ENCODE measurements at regions not wholly inside any gene's neighbourhood (a gene's known extent, or its start where the extent isn't known, plus 50 kb on each side); places are given as distances from the start of the nearest gene placed in this dataset.

- no peak overlapping the region for H3K9ac ChIP-seq
- H3K9me3 ChIP-seq (ENCODE audit: control insufficient read depth, low read length), result no peaks in the 10 kb centered on the region
- H3K36me3 ChIP-seq (ENCODE audit: control insufficient read depth, insufficient read depth, low read length), result no peaks in the 10 kb centered on the region
- no peak overlapping the region for H3K4me3 ChIP-seq (ENCODE audit: low read depth, low read length)
- H3K27ac ChIP-seq, result no peak overlapping the region
- H3K4me1 ChIP-seq, result no peaks in the 10 kb centered on the region
- H3K27me3 ChIP-seq (ENCODE audit: control insufficient read depth, insufficient read depth, low read length), result no peaks in the 10 kb centered on the region
- TF ChIP-seq CTCF (IDR thresholded peaks at IDR 0.05), result no peak
- H3K4me2 ChIP-seq (ENCODE audit: low read length), result no peak overlapping the region
- H2AFZ ChIP-seq, result no peak overlapping the region
- no peaks in the 10 kb centered on the region for H3K79me2 ChIP-seq
Measured at GRCh38 chr2:67258831-67259230, 138.3 kb upstream of the ETAA1 start.

- H3K79me2 ChIP-seq, result no peaks in the 10 kb centered on the region
- H2AFZ ChIP-seq, result no peak overlapping the region
- H3K9ac ChIP-seq, result no peak overlapping the region
- no peaks in the 10 kb centered on the region for H3K9me3 ChIP-seq (ENCODE audit: control insufficient read depth, low read length)
- no peak overlapping the region for H3K4me3 ChIP-seq (ENCODE audit: low read depth, low read length)
- H3K27ac ChIP-seq, result no peak overlapping the region
- H3K27me3 ChIP-seq (ENCODE audit: control insufficient read depth, insufficient read depth, low read length), result no peaks in the 10 kb centered on the region
- H3K4me1 ChIP-seq, result no peaks in the 10 kb centered on the region
- H3K36me3 ChIP-seq (ENCODE audit: control insufficient read depth, insufficient read depth, low read length), result no peaks in the 10 kb centered on the region
- no peak for TF ChIP-seq CTCF (IDR thresholded peaks at IDR 0.05)
- H3K4me2 ChIP-seq (ENCODE audit: low read length), result no peak overlapping the region
Measured at GRCh38 chr2:67259556-67260342, 137.4 kb upstream of the ETAA1 start.

- H3K36me3 ChIP-seq (ENCODE audit: control insufficient read depth, insufficient read depth, low read length), result no peaks in the 10 kb centered on the region
- H3K4me3 ChIP-seq (ENCODE audit: low read depth, low read length), result no peak overlapping the region
- H3K9ac ChIP-seq, result no peak overlapping the region
- H3K79me2 ChIP-seq, result no peaks in the 10 kb centered on the region
- H3K4me2 ChIP-seq (ENCODE audit: low read length), result no peak overlapping the region
- H3K27me3 ChIP-seq (ENCODE audit: control insufficient read depth, insufficient read depth, low read length), result no peaks in the 10 kb centered on the region
- H3K4me1 ChIP-seq, result no peaks in the 10 kb centered on the region
- H2AFZ ChIP-seq, result no peak overlapping the region
- no peak for TF ChIP-seq CTCF (IDR thresholded peaks at IDR 0.05)
- no peaks in the 10 kb centered on the region for H3K9me3 ChIP-seq (ENCODE audit: control insufficient read depth, low read length)
- H3K27ac ChIP-seq, result no peak overlapping the region
Measured at GRCh38 chr2:67260343-67261277, 136.5 kb upstream of the ETAA1 start.

DNA sequence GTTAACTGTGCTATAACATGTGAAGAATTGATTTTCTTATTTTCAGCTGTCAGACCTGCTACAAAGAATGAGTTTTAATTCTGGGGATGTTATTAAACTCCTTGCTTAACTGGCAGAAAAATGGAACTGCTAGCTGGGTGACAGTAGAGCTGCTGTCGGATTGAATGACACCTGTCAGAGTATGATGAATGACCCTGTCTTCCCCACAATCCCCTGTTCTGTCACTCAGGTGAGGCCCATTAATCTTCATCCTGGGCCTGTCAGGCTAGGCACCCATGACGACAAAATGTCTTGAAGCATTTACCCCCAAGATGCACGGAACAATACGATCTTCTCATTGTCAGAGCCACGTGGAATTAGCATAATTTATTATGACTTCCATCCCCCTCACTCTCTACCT is 129.9 kb upstream of the ETAA1 start:
- H3K4me3 ChIP-seq (ENCODE audit: low read depth, low read length), result no peak overlapping the region
- H3K79me2 ChIP-seq, result no peaks in the 10 kb centered on the region
- no peak overlapping the region for H2AFZ ChIP-seq
- no peaks in the 10 kb centered on the region for H3K36me3 ChIP-seq (ENCODE audit: control insufficient read depth, insufficient read depth, low read length)
- H3K27me3 ChIP-seq (ENCODE audit: control insufficient read depth, insufficient read depth, low read length), result no peaks in the 10 kb centered on the region
- no peak overlapping the region for H3K9ac ChIP-seq
- H3K27ac ChIP-seq, result no peak overlapping the region
- no peaks in the 10 kb centered on the region for H3K4me1 ChIP-seq
- TF ChIP-seq CTCF (IDR thresholded peaks at IDR 0.05), result no peak
- no peak overlapping the region for H3K4me2 ChIP-seq (ENCODE audit: low read length)
- H3K9me3 ChIP-seq (ENCODE audit: control insufficient read depth, low read length), result no peaks in the 10 kb centered on the region
